ENCODE measurements at regions not wholly inside any gene's neighbourhood (a gene's known extent, or its start where the extent isn't known, plus 50 kb on each side); places are given as distances from the start of the nearest gene placed in this dataset.
"Not testable (repeated sequence)": the region's sequence is repeated elsewhere in the genome, so short reads cannot be mapped to it uniquely, and the experiment has no call there.

DNA sequence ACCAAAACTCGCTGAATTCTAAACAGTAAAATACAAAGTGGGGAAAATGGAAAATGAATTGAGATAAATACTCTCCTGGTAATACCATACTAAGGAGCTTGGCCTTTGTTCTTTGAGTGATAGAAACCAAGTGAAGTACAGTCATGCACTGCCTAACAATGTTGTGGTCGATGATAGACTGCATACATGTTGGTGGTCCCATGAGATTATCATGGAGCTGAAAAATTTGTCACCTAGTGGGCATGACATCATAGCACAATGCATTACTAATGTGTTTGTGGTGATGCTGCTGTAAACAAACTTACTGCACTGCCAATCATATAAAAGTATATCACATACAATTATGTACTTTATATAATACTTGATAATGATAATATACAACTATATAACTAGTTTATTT lies 419.1 kb downstream of the ARL4A start:
- DNase-seq: no peak

DNA sequence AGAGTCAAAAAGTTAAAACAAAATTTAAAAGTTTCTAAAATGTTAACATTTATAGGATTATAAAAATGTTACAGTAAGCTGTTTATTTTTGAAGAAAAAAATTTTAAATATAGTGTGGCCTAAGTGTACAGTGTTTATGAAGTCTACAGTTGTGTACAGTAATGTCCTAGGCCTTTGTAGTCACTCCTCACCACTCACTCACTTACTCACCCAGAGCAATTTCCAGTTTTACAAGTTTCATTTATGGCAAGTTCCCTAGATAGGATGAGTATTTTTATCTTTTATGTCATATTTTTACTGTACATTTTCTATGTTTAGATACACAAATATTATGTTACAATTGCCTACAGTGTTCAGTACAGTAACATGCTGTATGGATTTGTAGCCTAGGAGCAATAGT lies 419.9 kb downstream of the ARL4A start:
- no peak for DNase-seq

DNA sequence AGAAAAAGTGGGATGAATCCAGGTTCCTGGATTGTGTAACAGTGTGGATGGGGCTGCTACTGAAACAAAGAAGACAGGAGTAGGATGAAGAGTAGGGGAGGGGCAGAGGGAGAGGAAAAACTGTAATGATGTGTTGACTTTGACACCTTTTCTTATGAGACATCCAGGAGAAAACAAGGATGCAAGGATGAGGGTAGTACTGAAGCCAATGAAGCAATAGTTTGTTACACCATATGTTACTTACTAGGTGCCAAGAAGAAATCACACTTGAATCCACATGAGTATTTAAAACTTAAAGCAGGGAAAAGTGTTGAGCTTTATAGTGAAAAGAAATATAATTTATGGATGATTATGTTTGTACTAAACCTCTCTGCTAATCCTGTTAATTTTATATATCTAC lies 420.6 kb downstream of the ARL4A start:
- DNase-seq: no peak

DNA sequence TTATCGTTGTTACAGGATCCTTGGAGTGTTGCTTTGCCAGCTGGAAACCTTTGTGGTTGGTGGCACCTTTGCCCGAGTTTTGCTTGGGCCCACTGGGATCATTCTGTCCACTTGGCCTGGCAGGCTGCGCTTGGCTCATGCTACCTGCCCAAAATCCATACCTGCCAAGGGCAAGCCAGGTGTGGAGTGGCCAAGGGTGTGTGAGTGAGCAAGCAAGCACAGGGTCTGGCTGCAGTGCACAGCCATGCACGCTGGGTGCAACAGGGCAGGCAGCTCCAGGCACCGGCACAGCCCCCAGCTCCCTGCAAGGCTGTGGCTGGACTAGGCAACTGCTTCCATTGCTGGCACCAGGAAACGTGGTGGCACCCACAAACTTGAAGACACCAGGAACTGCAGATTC lies 421.8 kb downstream of the ARL4A start:
- no peak for DNase-seq

GRCh38 chr7:13110107-13110506 lies 422.7 kb downstream of the ARL4A start:
- no peak for DNase-seq

DNA sequence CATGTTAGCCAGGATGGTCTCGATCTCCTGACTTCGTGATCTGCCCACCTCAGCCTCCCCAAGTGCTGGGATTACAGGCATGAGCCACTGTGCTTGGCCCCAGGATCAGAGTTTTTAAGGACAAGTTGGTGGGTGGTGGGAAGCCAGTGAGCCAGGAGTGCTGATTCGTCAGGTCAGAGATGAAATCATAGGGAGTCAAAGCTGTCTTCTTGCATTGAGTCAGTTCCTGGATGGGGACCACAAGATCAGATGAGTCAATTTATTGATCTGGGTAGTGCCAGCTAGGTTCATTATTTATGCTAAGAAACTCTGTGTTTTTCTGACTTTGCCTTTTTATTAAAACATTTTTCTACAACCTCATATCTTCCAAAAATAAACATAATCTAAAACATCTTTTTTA lies 423.8 kb downstream of the ARL4A start:
- DNase-seq: no peak

GRCh38 chr7:13114240-13114639 lies 426.8 kb downstream of the ARL4A start:
- not testable (repeated sequence) for DNase-seq

GRCh38 chr7:13115157-13115772 lies 427.8 kb downstream of the ARL4A start:
- no peak for DNase-seq

DNA sequence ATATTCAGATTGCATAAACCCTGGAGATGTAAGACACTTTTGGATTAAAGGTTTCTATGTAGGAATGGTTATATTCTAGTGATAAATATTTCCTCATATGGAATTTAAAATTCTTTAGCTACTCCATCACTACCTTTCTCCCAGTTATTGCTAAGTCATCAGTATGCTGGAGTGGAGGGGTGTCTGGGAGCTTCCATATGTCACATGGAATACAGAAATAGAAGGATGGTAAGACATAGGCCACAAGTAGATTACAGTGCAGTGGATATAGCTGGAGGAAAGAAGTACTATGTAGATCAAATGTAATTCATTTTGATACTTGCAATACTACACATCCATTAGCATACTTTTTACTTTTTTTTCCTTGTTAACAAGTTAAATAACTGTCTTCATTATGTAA lies 428.4 kb downstream of the ARL4A start:
- no peak for DNase-seq

DNA sequence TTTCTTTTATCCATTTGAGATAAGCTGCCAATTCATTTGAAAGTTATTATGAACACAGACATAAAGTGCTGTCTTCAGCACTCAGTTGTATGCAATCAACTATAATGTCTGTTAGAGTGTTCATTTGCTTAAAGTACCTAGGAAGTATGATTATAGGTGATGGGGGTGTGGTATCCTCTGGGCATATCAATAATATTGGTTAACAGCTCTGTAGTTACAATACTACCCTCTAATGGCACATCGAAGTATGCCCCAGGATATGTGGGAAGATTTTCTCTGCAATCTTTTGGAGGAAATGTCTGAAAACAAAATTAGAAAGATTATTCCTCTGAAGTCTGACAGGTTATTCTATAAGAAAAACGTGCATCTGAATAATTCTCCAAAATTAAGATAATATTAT lies 429.7 kb downstream of the ARL4A start:
- DNase-seq: no peak

DNA sequence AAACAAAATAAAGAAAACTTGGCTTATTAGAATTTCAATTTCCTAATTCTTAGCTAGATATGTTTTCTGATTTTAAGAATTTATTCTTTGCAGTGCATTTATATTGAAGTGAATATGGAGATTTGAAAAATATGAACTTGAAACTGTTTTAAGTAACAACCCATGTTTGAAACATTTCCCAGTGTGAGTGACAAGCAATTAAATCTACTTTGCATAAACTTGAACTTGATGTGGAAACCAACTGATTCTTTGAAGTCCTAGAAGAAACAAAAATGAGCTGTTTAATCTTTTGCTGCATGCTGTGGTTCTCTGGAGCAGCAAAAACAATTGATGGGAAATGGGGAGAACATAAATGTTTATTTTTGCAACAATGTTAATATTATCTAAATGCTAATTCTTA lies 430.2 kb downstream of the ARL4A start:
- no peak for DNase-seq

- not testable (repeated sequence) for DNase-seq
These were observed 437.2 kb downstream of the ARL4A start for GRCh38 chr7:13124629-13125028.

- DNase-seq: no peak
These were observed 438.9 kb downstream of the ARL4A start for GRCh38 chr7:13126347-13126746.

DNA sequence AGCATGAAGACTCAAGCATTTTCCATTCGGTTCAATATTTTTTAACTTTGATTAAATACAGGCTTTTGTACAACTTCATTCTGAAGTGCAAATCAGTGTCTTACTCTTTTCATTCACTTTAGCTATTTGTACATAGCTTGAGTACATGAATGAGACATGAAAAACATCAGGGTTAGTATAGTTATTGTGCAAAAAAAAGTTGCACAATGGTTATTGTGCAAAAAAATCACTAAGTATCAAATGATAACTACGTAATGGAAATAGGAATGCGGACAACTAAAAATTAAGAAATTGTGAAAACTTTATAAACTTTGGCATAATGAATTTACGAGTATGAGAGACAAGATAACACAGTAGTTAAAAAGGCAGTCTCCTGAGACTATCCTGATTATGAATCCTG lies 442.9 kb downstream of the ARL4A start:
- DNase-seq: no peak

DNA sequence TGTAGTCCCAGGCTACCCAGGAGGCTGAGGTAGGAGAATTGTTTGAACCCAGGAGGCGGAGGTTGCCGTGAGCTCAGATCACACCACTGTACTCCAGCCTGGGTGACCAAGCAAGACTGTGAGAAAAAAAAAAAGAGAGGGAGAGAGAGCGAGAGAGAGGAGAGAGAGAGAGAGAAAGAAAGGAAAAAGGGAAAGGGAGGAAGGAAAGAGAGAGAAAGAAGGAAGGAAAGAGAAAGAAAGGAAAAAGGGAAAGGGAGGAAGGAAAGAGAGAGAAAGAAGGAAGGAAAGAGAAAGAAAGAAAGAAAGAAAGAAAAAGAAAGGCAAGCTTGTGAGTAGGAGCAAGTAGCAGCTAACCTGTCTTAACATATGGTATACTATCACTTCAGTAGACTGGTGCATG lies 443.5 kb downstream of the ARL4A start:
- not testable (repeated sequence) for DNase-seq

- no peak for DNase-seq
These were observed 444.9 kb downstream of the ARL4A start for GRCh38 chr7:13132314-13132713.

- not testable (repeated sequence) for DNase-seq
These were observed 448.9 kb downstream of the ARL4A start for GRCh38 chr7:13136345-13136744.

DNA sequence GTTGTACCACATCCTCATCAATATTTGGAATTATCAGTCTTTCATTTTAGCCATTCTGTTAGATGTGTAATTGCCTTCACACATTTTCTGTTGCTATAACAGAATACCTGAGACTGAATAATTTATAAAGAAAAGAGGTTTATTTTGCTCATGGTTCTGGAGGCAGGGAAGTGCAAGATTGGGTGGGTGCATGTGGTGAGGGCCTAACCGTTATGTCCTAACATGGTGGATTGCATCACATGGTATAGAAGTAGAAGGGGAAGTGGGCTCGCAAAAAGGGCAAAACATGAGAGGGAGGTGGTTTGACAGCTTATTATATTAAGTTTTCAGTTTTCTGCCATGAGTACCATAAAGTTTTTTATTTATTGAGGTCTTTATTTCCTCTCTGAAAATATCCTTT lies 452.0 kb downstream of the ARL4A start:
- no peak for DNase-seq

GRCh38 chr7:13144673-13145072 lies 457.2 kb downstream of the ARL4A start:
- DNase-seq: no peak

DNA sequence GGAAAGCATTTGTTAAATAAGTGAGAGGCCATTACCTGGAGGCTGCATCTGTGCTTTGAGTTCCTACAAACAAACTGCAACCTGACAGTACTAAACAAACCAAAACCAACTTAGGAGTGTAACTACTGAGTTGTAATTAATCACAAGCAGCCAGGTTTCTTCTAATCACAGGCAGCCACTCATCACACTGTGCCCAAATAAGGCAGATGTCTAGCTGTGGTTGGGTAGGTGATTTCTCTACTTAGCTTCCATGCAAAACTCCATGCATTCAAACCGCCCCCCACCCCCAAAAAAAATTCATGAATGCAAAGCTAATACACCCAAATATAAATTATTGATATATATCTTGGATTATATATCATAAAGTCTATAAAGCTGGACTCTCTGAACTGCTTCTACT lies 461.1 kb downstream of the ARL4A start:
- DNase-seq: no peak

DNA sequence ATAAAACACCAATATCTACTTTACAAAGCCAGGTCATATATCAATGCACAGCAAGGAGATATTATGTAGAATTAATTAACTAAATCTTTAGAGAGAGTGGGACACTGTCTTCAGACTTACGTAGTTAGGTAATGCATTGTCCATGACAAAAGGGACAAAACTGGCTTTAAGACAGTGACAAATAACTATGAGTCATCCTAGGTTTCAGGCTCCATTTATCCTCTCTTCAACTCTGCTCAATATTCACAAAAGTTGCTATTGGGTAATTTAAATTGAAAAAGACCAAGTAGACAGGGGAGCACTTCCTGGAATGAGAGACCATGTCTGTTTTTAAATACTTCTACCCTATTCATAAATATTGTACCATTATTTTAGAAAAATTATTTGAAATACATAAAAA lies 464.5 kb downstream of the ARL4A start:
- no peak for DNase-seq

DNA sequence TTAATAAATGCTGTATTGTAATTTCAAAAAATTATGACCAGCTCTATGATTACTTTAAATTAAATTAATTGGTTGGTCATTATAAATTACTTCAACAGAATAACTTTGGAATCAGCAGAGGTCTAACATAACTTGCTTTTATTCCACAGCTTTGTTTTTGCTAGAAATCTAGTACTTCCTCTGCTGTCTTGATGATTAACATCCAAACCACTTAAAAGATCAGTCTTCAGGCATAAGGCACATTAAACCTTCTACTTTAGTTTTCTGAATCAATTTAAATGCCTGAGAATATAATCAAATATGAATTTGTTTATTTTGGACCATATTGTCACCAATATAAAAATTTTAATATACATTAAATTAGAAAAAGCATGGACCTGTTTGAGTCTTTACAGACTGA lies 465.3 kb downstream of the ARL4A start:
- DNase-seq: no peak

DNA sequence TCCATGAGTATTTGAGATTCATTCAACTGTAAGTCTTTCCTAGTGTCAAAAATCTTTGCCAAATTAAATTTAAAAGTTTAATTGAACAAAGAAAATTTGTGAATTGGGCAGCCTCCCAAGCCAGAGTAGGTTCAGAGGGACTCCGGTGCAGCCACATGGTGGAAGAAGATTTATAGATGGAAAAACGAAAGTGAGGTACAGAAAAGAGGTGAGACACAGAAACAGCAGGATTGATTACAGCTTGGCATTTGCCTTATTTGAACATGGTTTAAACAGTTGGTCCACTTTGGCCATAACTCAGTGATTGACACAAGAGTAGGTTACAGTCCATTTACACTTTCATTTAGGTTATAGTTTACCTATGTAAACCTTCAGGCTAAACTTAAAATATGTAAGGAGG lies 465.8 kb downstream of the ARL4A start:
- DNase-seq: no peak

DNA sequence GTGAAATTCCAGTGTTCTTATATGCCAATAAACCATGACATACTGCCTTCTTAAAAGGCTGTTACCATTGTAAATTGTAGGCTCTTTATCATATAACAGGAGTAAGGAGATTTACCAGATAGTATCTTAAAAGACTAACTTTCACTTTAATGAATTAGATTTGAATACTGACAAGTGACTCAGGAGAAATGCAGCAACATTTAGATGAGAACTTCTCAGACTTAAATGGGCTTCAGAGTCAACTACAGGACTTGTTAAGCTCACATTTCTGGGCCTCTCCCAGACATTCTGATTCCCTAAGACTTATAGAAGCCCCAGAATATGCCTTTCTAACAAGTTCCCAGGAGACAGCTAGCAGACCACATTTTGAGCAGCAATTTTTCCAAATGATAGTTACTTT lies 466.3 kb downstream of the ARL4A start:
- no peak for DNase-seq

DNA sequence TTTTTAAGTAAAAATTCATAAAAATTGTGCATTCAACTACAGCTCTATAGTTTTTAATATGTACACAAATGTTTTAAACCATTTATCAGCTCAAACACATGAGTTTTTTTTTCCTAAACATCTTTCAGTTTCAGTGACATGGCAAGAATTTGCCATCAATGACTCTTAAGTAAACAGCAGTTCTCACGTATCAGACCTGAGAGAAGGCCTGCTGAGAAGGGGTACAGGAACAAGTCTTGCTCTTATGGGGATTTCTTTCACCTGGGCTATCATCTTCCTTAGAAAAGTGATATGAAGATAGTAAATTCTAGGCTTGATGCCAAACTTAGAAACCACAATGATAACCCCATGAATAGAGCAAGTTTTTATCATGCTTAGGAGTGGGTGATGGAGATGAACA lies 467.8 kb downstream of the ARL4A start:
- no peak for DNase-seq

- DNase-seq: no peak
These were observed 471.6 kb downstream of the ARL4A start for GRCh38 chr7:13159003-13159402.

All from CD4-positive, alpha-beta T cell treated with Interleukin-6 for 4 hours (primary cell).